ENCODE measurements at regions not wholly inside any gene's neighbourhood (a gene's known extent, or its start where the extent isn't known, plus 50 kb on each side); places are given as distances from the start of the nearest gene placed in this dataset.

- Histone ChIP-seq H3K9me3 (ENCODE audit: severe bottlenecking) (no peaks in the 10 kb centered on the region), H3K27ac (ENCODE audit: poor library complexity, severe bottlenecking) (no peak overlapping the region), H3K4me3 (ENCODE audit: severe bottlenecking) (no peak overlapping the region), H3K4me1 (ENCODE audit: insufficient read depth, poor library complexity, severe bottlenecking) (no peaks in the 10 kb centered on the region), H3K36me3 (ENCODE audit: low read depth) (no peaks in the 10 kb centered on the region), H3K27me3 (ENCODE audit: insufficient read depth, poor library complexity, severe bottlenecking) (no peaks in the 10 kb centered on the region)
- ATAC-seq (ENCODE audit: low read depth) (no peak), DNase-seq (ENCODE audit: low spot score) (no peak)
- no peak for TF ChIP-seq CTCF (IDR thresholded peaks at IDR 0.05; ENCODE audit: poor library complexity, severe bottlenecking)
Observed at GRCh38 chr10:8359467-8359866, 305.0 kb downstream of the GATA3 start.

GRCh38 chr10:8360365-8360764 lies 305.9 kb downstream of the GATA3 start:
- ATAC-seq (ENCODE audit: low read depth) (no peak), DNase-seq (ENCODE audit: low spot score) (no peak)
- Histone ChIP-seq H3K27me3 (ENCODE audit: insufficient read depth, poor library complexity, severe bottlenecking) (no peaks in the 10 kb centered on the region), H3K4me3 (ENCODE audit: severe bottlenecking) (no peak overlapping the region), H3K27ac (ENCODE audit: poor library complexity, severe bottlenecking) (no peak overlapping the region), H3K36me3 (ENCODE audit: low read depth) (no peaks in the 10 kb centered on the region), H3K4me1 (ENCODE audit: insufficient read depth, poor library complexity, severe bottlenecking) (peaks cover under 1% of the 10 kb centered on the region), H3K9me3 (ENCODE audit: severe bottlenecking) (no peaks in the 10 kb centered on the region)
- no peak for TF ChIP-seq CTCF (IDR thresholded peaks at IDR 0.05; ENCODE audit: poor library complexity, severe bottlenecking)

DNA sequence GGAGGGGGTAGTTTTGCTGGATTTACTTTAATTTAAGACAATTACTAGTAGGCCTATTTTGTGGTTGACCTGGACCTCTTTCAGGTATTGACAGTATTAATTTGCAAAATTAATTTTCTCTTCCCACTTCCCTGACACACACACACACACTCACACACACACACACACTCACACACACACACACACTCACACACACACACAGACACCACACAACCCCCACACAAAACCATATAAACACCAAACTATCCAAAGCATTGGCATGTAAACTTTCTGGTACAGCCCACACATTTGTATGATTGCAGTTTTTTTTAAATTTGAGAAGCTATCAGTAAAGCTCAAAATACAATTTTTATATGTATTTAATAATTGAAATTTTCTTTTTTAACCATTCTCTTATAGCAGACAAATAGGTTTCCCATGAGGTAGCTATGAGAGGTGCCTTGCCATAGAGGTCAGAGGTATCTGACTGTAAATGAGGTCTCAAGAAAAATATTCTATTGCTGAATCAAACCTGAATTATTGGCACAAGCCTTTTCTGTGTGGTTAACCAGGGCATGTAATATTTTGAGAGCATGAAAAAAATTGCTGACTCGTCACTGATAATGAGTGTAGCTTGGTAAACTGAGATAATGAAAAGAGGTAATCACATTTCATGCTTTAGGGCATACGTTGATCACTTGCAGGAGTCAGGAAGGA lies 306.5 kb downstream of the GATA3 start:
- ATAC-seq (ENCODE audit: low read depth) (no peak), DNase-seq (ENCODE audit: low spot score) (no peak)
- no peak overlapping the region for H3K27ac ChIP-seq (ENCODE audit: poor library complexity, severe bottlenecking)
- no peaks in the 10 kb centered on the region for H3K36me3 ChIP-seq (ENCODE audit: low read depth)
- H3K4me3 ChIP-seq (ENCODE audit: severe bottlenecking): no peak overlapping the region
- peaks cover 6% of the 10 kb centered on the region for H3K4me1 ChIP-seq (ENCODE audit: insufficient read depth, poor library complexity, severe bottlenecking)
- no peaks in the 10 kb centered on the region for H3K27me3 ChIP-seq (ENCODE audit: insufficient read depth, poor library complexity, severe bottlenecking)
- TF ChIP-seq CTCF (IDR thresholded peaks at IDR 0.05; ENCODE audit: poor library complexity, severe bottlenecking): no peak
- H3K9me3 ChIP-seq (ENCODE audit: severe bottlenecking): no peaks in the 10 kb centered on the region

DNA sequence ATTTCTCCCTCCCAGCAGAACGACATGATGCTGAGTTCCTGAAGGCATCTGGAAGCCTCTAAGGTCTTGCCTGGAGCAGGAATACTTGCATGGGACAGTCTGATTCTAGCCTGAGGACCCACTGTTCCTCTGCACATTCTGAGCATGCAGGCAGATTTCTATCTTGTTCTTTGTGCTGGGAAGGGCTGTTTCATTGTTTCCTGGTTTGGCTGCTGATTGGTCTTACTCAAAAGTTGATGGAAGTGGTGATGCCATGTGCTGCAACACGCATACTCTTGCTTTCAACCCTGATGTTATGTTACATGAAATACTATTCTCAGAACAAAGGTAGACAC lies 307.0 kb downstream of the GATA3 start:
- no peak overlapping the region for H3K4me3 ChIP-seq (ENCODE audit: severe bottlenecking)
- H3K27ac ChIP-seq (ENCODE audit: poor library complexity, severe bottlenecking): no peak overlapping the region
- H3K4me1 ChIP-seq (ENCODE audit: insufficient read depth, poor library complexity, severe bottlenecking): peaks cover 9% of the 10 kb centered on the region
- no peaks in the 10 kb centered on the region for H3K9me3 ChIP-seq (ENCODE audit: severe bottlenecking)
- no peaks in the 10 kb centered on the region for H3K27me3 ChIP-seq (ENCODE audit: insufficient read depth, poor library complexity, severe bottlenecking)
- TF ChIP-seq CTCF (IDR thresholded peaks at IDR 0.05; ENCODE audit: poor library complexity, severe bottlenecking): no peak
- no peaks in the 10 kb centered on the region for H3K36me3 ChIP-seq (ENCODE audit: low read depth)
- ATAC-seq (ENCODE audit: low read depth) (no peak), DNase-seq (ENCODE audit: low spot score) (no peak)

Measured in RWPE2 (cell line).